ENCODE measurements at regions not wholly inside any gene's neighbourhood (a gene's known extent, or its start where the extent isn't known, plus 50 kb on each side); places are given as distances from the start of the nearest gene placed in this dataset.

DNA sequence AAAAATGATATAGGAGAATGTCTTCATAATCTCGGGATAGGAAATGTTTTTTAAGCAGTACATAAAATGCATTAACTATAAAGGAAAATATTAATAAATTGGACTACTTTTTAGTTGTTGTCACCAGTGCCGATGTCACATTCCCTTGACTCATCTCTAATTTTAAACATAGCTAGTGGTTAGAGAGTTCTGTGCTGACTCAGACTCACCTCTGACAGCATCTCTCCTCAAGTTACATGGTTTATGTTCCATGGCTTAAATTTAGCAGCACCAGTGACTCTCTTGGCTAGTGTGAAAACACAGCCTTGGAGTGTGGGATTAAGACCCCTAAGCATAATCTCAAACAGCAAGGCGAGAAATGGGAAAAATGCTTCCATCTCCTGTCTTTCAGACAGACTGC, 311.8 kb upstream of the MMS22L start:
- Histone ChIP-seq H3K27me3 (ENCODE audit: control insufficient read depth, low read length) (no peaks in the 10 kb centered on the region), H3K4me1 (ENCODE audit: control insufficient read depth, low read length) (no peaks in the 10 kb centered on the region)
- no peak for TF ChIP-seq EZH2phosphoT487 (IDR thresholded peaks at IDR 0.05; ENCODE audit: borderline replicate concordance, low read length)
- TF ChIP-seq, protein P1, sequence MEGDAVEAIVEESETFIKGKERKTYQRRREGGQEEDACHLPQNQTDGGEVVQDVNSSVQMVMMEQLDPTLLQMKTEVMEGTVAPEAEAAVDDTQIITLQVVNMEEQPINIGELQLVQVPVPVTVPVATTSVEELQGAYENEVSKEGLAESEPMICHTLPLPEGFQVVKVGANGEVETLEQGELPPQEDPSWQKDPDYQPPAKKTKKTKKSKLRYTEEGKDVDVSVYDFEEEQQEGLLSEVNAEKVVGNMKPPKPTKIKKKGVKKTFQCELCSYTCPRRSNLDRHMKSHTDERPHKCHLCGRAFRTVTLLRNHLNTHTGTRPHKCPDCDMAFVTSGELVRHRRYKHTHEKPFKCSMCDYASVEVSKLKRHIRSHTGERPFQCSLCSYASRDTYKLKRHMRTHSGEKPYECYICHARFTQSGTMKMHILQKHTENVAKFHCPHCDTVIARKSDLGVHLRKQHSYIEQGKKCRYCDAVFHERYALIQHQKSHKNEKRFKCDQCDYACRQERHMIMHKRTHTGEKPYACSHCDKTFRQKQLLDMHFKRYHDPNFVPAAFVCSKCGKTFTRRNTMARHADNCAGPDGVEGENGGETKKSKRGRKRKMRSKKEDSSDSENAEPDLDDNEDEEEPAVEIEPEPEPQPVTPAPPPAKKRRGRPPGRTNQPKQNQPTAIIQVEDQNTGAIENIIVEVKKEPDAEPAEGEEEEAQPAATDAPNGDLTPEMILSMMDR (IDR thresholded peaks at IDR 0.05; ENCODE audit: low read depth, low read length, poor library complexity, severe bottlenecking), result no peak

DNA sequence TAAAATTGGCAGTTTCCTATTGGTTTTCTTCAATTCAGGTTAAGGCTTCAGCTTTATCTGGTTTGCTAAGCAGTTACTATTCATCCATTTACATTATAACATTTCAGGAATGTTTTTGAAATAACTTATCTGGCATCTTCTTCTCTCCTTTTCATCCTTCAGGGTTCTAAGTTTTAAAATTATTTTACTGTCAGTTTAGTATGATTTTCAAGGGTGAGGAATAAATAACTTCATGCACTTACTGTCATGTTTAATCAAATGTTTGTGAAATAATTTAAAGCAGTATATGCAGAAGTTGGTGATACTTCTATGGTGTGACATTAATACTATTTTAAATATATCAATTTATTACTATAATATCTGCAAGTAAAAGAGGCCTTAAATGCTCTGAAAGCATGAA, 338.1 kb upstream of the MMS22L start:
- Histone ChIP-seq H3K4me2 (ENCODE audit: low read length) (no peak overlapping the region), H3F3A (ENCODE audit: control insufficient read depth, insufficient read depth) (no peaks in the 10 kb centered on the region), H3K4me1 (ENCODE audit: control insufficient read depth, low read length) (no peaks in the 10 kb centered on the region), H3K9me3 (ENCODE audit: control insufficient read depth, insufficient read depth, low read length) (no peaks in the 10 kb centered on the region), H3K4me3 (ENCODE audit: low read length) (no peak overlapping the region), H3K79me2 (ENCODE audit: control insufficient read depth, low read length) (no peaks in the 10 kb centered on the region), H3K36me3 (ENCODE audit: control insufficient read depth, low read length) (no peaks in the 10 kb centered on the region), H3K9me2 (replicated peaks; ENCODE audit: control insufficient read depth, low read length) (no peaks in the 10 kb centered on the region), H4K20me1 (ENCODE audit: control insufficient read depth, insufficient read depth, low read depth, low read length) (no peaks in the 10 kb centered on the region), H3K27ac (ENCODE audit: low read depth, low read length) (no peak overlapping the region), H3K27me3 (ENCODE audit: control insufficient read depth, low read length) (no peaks in the 10 kb centered on the region)
- no peak for TF ChIP-seq EZH2phosphoT487 (IDR thresholded peaks at IDR 0.05; ENCODE audit: borderline replicate concordance, low read length)
- TF ChIP-seq, protein P1 (IDR thresholded peaks at IDR 0.05; ENCODE audit: low read depth, low read length, poor library complexity, severe bottlenecking), result no peak

More for the DNA sequence above, 311.8 kb upstream of the MMS22L start:
- Histone ChIP-seq H3K9me2 (replicated peaks; ENCODE audit: control insufficient read depth, low read length) (no peaks in the 10 kb centered on the region), H3K27ac (ENCODE audit: low read depth, low read length) (no peak overlapping the region), H3K4me2 (ENCODE audit: low read length) (no peak overlapping the region), H3F3A (ENCODE audit: control insufficient read depth, insufficient read depth) (no peaks in the 10 kb centered on the region), H3K9me3 (ENCODE audit: control insufficient read depth, insufficient read depth, low read length) (no peaks in the 10 kb centered on the region), H3K36me3 (ENCODE audit: control insufficient read depth, low read length) (no peaks in the 10 kb centered on the region), H3K79me2 (ENCODE audit: control insufficient read depth, low read length) (no peaks in the 10 kb centered on the region), H3K4me3 (ENCODE audit: low read length) (no peak overlapping the region), H4K20me1 (ENCODE audit: control insufficient read depth, insufficient read depth, low read depth, low read length) (no peaks in the 10 kb centered on the region)

DNA sequence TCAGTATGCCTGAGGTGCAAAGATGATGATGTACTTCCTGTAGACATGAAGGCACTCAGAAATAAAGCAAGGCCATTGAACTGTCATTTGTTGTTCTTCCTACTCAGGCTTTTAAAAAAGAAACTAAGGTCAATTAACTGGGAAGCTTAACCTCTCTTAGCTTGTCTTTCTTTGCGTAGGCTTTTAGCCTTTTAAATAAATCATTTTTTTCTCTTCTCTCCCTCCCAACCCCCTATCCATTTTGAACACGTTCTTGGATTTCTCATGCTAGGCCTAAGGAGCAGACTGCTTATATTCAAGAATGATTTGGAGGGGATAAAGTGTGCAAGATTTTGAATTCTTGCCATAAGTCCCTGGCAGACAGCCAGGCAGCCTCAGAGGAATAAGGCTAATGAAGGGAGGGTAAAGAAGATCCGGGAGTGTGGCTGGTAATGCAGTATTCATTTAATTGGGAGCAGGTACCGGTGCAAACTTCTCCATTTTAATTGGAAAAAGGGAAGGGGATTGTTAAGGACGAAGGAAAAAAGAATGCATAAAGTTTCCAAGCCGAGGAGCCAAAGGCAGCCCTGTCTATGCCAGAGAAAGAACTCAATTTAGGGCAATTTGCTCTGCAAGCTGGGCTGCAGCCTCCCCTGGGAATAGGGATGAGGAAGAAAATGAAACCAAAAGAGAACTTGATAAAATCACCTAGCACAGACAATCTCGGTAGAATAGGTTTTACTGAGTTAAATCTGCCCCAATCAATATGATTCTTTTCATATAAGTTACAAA, 343.8 kb upstream of the MMS22L start:
- TF ChIP-seq EZH2phosphoT487 (IDR thresholded peaks at IDR 0.05; ENCODE audit: borderline replicate concordance, low read length), result no peak
- TF ChIP-seq, protein P1 (IDR thresholded peaks at IDR 0.05; ENCODE audit: low read depth, low read length, poor library complexity, severe bottlenecking), result no peak
- Histone ChIP-seq H3K79me2 (ENCODE audit: control insufficient read depth, low read length) (no peaks in the 10 kb centered on the region), H3K4me2 (ENCODE audit: low read length) (no peak overlapping the region), H3K4me1 (ENCODE audit: control insufficient read depth, low read length) (no peaks in the 10 kb centered on the region), H3F3A (ENCODE audit: control insufficient read depth, insufficient read depth) (no peaks in the 10 kb centered on the region), H4K20me1 (ENCODE audit: control insufficient read depth, insufficient read depth, low read depth, low read length) (no peaks in the 10 kb centered on the region), H3K36me3 (ENCODE audit: control insufficient read depth, low read length) (no peaks in the 10 kb centered on the region), H3K4me3 (ENCODE audit: low read length) (no peak overlapping the region), H3K27ac (ENCODE audit: low read depth, low read length) (no peak overlapping the region), H3K9me3 (ENCODE audit: control insufficient read depth, insufficient read depth, low read length) (no peaks in the 10 kb centered on the region), H3K27me3 (ENCODE audit: control insufficient read depth, low read length) (no peaks in the 10 kb centered on the region), H3K9me2 (replicated peaks; ENCODE audit: control insufficient read depth, low read length) (no peaks in the 10 kb centered on the region)
